C1 segment of cervical spinal cord (tissue), 14 donors: ENCODE measurements at regions not wholly inside any gene's neighbourhood (a gene's known extent, or its start where the extent isn't known, plus 50 kb on each side); places are given as distances from the start of the nearest gene placed in this dataset.

Experiments used
- DNase-seq, 14 donors: peaks; one replicate each; lab custom pipeline; 2025; lab: John Stamatoyannopoulos, UW

DNA sequence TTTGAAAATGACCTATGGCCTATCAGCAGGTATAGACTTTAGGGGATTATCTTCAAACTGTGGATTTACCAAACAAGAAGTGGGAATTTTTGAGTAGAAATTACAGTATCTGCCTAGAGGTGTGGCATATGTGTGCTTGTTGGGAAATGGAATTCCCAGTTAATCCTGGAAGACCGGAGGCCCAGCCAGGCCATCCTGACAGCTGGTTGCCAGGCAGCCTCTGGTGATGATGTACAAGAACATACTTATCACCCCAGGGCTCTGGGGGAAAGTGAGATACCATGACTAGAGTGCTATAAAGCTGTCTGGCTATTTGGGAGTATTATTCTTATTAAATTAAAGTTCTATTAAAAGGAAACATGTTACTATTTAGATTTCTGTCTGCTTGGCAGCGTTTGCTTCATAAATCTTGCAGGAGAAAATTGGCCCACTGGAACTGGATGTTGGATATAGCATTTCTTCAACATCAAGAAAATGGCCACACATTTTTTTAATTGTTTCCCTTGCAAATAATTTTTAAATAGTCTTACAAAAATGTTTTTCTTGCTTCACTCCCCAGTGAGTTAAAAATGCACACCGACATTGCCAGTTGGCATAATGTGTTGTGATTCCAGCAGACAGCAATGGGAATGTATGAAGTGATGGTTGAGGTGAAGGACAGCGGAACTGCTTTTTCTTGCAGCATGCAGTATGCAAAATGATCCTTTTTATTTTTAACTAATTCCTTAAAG is 187.8 kb downstream of the MYLK4 start:
- DNase-seq, result no peak

DNA sequence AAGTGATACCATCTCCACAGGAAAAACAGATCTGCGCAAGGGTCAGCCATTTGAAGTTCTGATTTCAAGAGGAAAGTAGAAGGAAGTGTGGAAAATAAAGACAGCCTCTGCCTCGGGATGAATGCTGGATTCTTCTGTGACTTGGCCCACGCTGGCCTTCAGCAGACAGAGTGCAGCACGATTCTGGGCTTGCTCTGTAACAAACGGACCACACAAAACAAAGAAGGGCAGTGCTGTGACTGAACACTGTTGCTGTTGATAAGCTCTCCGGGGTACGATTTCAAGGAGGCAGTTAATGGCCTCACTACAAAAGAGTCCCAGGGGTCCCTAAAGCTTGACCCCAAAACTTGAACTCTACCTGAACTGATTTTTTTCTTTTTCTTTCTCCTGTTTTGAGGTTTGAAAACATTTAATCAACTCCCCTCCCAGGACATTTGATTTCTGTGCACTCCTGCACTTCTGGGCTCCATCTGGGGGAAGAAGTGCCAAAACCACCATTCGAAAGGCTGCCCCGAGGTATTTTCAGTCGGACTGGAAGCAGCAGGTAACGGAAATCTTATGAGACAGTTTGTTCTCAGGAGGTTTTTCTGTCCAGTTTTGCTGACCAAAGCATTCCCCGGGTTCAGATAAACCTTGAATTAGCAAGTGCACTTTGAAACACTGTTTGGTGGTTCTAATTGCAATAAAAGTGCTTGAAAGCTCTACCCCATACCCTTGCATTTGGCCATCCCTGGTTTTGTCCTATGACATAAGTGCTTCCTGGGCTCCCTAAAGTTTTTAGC is 189.6 kb downstream of the MYLK4 start:
- DNase-seq, result peak in 3 of 14 donors; percentile 4 to 19 (median 18)

DNA sequence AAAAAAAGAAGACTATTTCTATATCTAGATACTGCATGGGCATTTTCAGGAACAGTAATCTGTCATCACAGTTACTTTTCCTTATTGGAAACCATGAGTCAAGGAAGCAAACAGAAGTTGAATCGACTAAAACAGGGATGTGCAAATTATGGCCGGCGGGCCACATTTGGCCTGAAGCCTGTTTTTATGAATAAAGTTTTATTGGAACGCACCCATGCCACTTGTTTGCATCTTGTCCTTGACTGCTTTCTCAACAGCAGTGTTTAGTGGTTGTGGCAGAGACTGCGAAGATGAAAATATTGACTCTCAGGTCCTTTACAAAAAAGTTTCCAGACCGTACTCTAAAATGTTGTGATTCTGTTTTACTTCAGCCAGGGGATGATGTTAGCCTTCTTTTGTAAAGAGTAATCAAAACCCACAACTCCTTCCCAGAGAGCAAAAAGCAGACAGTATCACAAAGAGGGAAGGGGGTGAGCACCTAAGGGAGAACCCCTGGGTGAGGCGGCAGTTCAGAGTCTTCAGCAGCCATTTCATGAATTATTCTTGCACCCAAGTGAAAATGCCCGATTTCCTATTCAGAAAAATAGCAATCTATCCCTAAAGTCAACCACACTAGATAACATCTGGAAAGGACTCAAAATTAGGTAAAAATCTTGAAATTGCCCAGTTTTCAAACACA is 190.4 kb downstream of the MYLK4 start:
- DNase-seq, result no peak

DNA sequence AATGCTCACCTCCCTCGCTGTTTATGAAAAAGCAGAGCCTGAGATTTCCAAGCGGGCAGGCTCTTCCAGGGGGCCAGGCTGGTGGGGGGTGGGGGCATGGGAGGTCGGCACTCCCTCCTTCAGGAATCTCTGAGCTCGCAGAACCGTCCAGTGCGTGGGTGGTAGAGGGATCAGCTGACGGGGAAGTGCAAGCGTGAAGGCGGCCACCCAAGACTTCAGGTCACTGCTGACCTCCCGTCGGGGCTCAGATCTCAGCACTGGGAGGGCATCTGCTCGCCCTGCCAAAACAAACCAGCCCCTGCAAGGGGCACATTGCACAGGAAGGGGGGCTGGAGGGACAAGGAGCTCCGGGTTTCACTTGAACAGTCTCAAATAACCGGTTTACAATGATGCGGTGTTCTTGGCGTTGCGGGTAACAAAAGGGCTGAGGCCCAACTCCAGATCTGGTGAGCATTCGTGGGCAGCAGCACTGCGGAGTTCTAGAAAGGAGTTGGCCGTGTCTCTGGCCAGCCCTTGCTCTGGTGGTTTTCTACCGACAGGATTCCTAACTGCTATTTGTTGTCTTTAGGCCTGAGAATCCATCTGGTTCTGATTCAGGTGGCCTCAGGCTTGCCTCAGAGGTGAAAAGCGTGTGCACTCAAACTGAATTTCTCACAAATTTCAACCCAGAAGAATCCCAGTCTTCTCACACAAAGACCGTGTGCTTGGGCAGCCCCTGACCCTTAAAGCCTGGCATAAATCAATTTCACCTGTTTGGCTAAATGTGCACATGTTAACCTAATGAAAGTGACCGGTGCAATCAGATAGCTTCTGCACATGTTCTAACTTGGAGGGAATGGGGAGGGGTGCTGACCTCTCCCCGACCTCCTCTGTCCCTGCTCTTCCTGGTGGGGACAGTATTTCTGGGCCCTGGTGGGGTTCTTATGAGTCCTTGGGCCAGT is 191.6 kb downstream of the MYLK4 start:
- DNase-seq, result no peak

DNA sequence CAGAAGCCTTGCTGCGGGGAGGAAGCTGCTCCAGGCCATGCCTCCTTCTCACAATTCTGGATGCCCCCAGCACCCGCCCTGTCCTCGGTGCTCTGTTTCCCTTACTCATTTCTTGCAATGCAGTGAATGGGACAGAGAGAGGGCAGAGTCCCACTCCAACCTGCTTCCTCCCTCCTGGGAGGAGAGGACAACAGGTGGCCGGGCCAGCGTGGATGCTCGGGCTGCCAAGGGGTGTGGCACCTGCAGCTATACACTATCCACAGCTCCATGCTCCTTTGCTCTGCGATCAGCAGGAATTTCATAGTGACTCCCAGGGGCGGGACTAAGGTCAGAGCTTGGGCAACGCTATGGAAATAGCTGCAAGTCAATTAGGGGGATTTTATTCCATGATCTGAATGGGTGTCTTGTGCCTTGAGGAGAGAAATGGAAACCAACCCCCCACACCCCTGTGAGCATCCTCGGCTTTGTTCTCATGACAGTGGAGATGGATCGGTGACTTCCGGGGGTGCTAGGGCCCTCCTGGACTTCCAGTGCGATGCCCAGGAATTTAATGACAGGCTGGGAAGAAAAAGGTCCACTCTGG is 192.5 kb downstream of the MYLK4 start:
- DNase-seq, result no peak

DNA sequence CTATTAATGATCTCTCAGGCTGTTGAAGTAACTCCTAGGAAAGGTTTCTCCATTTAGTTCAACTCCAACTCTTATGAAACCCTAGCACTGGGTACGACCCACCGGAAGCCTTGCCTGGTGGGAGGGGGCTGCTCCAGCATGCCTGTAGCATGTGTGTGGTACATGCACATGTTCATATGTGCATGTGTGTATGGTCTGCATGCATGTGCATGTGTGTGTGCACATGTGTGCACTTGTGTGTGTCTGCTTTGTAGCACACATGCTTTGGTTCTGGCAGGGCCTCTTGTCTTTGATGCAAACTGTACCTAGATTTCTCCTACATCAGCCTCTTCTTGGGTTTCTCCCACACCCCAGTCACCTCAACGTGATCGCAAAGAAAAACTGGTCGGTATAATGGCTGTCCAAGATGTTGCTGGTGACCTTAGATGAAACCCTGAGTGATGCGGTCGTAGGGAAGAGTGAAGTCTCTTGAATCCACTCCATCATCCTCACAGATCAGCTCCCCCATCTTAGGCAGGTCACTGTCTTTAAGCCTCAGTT is 193.5 kb downstream of the MYLK4 start:
- DNase-seq, result no peak

DNA sequence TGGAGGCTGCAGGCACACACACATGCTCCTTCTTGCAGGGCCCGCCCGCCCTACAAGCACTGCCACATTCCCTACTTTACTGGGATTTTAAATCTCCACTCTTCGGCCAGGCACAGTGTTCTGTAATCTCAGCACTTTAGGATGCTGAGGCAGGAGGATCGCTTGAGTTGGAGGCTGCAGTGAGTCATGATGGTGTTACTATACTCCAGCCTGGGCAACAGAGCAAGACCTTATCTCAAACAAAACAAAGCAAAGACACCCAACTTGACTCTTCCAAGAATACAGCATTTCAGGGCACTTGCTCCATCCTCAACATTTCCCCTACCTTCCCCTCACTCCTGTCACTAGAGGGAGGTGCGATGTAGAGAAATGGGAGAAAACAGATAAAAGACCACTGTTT is 194.0 kb downstream of the MYLK4 start:
- no peak for DNase-seq

DNA sequence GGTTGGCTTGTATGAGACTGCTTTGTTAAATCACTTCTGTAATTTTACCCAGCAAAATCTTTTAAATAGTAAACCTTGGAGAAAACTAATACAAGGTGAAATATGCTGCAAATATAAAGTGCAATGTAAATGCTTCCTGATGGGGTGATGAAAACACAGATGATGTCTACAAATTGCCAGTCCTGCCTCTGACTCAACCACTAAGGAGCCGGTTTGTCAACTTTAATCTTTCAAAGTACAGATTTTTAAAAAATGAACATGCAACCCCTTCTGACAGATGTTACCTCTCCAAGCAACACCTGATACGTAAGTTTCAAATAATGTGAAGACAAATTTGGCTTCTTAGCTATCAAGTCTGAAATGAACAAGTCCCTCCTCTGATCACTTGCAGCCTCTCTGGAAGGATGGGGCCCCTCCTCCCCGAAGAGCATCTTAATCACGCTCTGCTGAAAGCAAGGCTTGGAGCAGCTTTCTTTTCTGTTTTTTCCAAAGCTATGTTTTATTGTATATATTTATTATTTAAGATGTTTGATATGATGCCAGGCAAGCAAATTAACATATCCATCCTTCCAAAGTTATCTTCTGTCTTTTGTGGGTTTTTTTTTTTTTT is 196.0 kb downstream of the MYLK4 start:
- no peak for DNase-seq

DNA sequence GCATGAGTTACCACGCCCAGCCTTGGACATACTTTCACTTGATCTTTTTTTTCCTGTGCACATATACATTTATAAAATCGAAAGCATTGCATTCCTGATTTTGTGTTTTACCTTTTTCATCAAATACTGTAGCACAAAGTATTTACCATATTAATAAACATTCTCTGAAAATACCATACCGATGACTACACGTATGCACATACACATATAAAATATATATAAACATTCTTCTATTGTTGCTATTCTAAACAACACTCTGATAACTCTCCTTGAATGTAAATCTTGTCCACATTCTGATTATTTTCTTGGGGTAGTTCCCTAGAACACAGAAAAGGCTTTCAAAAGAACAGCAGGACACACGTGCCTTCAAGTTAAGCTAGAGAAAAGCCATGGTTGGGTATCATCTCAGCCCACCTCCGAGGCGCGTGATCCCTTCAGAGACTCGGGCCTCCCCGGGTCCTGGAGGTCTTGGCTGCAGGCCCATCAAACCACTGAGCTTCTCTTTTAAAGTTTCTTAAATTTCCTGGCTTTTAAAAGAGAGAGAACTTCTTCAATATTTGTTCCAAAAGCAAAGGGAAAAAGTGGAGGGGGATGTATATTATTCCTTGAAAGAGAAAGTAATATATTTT is 198.1 kb downstream of the MYLK4 start:
- no peak for DNase-seq

DNA sequence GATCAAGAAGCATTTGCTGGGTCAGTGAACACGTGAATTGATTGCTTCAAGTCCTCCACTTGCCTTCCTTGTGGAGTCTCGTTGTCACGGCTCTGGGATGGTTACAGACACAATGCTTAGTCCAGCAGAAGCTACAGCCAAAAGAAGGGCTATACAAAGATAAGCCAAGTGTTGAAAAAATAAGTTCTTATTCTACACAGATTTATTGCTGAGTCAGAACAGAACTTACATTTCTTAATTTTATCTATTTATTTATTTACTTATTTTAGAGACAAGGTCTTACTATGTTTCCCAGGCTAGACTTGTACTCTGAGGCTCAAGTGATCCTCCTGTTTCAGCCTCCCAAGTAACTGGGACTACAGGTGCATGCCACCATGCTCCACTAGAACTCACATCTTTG is 199.0 kb downstream of the MYLK4 start:
- DNase-seq, result no peak

DNA sequence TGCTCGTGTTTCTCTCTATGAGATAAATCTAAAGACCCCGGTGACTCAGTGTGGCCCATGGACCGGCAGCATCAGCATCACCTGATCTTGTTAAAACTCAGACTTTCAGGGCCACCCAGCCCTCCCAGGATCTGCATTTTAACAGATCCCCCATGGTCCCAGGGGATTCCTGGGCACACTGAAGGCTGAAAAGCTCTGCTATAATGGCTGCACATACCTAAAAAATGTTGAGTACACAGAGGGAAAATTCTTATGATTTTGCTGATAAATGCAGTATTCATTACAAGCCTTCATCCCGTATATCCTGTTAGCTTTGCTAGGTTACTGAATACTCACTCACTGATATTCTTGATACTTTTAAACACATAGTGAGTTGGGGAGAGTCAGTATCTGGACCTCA is 200.5 kb downstream of the MYLK4 start:
- DNase-seq, result no peak

DNA sequence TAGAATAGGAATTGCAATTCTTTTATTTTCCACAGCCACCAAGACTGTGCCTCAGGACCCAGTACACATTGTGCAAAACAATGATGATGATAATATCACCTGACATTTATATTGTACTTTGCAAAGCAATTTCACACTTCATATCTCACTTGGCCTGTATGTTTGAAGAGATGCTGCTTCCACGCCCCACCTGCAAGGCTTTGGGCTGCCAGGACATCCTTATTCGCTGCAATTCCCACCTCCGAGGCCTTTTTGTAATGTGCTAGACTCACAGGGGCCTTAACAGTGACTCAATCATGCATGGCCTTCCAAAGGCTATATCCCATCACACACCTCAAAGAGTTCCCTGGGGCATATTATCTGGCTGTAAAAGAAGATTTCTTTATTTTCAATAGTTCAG is 200.9 kb downstream of the MYLK4 start:
- DNase-seq, result no peak

DNA sequence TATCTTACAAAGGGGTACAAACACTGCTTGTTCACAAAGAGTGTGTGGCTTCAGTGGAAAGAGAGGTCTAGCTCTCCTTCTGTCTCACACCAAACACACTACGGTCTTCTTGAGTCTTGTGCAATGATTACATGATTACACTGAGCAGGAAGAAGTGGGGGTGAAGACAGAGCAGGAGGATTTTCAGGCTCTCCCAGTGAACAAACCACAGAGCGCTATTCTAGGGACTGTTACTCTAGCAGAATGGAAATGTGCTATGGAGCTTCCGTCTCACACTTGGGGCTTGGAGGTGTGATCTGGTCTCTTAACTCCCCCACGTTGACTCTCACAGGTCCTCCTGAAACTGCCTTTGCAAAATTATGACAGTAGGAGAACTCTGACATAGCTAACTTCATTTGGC is 203.4 kb downstream of the MYLK4 start:
- no peak for DNase-seq

DNA sequence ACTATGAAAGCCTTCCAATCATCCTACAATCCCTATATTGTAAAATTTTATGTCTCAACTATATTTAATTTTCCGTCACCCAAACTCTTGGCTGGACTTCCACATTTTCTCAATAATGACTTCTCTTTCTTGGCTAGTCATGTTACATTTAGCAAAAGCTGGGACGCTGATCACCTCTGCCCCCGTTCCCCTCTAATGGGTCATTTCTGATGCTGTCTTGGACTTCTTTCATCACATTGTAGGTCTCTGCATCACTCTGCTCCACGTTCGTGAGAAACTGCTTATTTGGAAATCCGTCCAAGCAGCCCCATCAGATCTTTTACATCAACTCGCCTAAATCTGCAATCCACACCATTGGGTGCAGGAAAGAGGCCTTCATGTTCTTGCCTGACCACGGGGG is 203.8 kb downstream of the MYLK4 start:
- no peak for DNase-seq

DNA sequence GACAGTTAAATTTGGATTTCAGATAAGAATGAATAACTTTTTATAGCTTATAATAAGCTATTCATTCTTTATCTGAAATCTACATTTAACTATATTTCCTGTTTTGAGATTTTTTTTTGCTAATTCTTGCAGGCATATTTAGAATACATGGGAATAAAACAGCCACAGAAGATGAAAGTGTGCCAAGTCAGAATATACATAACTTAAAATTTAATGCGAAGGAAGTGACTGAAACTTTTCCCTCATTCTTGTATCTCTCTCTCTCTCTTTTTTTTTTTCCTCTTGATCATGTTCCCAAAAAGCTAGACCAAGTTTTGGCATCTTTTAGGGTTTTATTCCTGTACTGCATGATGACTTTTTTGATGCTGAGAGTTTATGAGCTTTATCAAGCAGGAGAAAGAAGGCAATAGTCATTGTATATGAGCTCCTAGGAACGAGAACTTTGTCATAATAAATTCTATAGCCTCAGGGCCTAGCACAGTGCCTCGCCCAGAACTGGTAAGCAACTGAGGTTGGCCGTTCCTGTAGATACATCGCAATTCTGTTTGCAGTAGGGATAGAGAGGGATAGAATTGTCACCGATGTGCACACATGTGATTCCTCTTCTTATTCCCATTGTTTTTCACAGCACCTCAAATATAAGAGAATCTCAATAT is 205.2 kb downstream of the MYLK4 start:
- no peak for DNase-seq

DNA sequence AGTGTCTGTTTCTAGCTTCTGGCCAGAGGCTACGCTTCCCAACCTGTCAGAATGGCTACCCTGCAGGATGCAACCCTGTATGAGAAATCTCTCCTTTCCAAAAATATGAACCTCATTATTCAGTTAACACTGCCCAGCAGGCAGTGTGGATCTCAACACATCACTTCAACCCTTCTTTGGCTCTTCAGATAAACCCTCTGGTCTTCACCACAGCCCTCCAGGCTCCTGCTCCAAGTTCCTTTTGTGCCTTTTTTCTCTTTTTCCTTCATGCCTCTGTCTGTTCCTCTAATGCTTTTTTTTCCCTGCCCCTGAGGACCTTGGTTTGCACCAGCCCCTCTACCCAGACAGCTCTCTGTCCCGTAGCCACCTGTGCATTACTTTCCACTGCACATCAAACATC is 207.4 kb downstream of the MYLK4 start:
- no peak for DNase-seq

DNA sequence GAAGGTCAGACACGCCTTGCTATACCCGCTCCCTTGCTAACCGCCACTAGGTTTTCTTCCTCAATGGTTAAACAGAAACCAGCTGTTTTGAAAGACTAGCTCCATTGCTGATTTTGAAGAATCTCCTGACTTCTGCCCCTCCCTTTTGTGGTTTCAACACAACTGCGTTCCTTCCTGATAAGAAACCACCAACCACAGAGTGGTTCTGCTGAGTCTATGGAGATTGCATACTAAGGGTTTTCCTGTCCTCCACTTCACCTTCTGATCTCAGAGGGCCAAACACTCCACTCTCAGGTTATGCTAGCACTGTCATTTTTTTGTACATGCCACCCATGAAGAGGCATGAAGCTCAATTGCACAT is 207.9 kb downstream of the MYLK4 start:
- DNase-seq, result no peak

DNA sequence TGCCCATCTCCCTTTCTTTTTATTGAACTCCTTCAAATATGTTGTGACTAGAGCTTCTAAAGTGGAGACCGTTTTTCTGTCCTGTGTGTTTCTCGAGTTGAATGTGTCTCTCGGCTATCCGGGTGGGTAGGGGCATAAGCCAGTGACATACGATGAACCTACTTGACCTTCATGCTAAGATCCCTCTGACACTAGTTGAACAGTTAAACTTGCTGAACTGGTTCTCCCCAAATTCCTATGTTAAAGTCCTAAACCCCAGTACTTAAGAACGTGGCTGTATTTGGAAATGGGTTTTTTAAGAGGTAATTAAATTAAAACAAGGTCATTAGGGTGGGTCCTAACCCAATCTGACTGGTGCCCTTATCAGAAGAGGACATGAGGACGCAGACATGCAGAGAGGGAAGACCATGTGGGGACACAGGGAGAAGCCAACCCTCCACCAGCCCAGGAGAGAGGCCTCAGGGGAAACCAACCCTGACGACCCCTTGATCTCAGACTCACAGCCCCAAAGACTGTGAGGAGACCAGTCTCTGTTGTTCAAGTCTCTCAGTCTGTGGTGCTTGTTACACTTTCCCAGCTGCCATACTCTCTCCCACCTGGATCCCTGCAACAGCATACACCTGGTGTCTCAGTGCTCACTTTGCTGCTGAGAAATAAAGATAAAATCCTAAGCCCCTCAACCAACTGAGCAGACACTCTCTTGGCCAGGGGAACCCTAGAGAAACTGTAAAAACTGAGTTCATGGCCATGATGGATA is 208.4 kb downstream of the MYLK4 start:
- DNase-seq, result no peak

DNA sequence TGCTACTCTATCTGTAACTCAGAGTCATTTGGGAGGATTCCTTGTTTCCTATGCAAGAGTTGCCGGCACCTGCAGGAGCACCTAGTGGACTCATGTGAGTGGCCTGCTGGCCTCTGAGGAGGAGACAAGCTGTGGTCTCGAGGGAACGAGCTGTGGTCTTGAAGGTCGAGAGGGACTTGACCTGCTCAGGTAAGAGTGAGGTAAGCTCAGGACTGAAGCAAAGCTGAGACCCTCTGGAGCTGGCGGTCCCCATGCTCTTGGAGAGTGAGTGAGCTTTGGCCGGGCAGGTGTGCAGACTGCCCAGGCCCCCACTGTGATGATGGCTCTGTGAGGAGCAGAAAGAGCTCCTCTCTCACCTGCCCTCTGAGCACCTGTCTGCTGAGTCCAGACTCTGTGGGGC is 214.3 kb downstream of the MYLK4 start:
- DNase-seq, result no peak
